ENCODE measurements at regions not wholly inside any gene's neighbourhood (a gene's known extent, or its start where the extent isn't known, plus 50 kb on each side); places are given as distances from the start of the nearest gene placed in this dataset.

DNA sequence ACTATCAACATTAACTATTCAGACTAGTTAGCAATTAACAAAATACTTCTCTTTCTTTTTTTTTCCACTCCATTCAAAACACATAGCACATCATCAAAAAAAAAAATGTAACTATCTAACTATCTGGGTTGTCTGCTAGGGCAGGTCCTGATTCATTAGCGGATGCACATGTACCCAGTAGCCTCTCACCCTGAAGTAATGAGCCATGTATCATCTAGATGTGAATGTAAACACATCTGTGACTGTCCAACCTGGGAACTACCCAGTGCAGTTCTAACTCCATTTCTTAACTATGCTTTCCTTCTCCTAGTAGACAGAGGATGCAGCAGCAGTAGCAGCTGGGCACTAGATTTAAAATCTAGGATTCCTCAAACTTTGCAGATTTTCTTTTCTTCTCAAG lies 183.1 kb upstream of the PIK3C3 start:
- no TSS peak for BruUV-seq (replicated peaks)
- POLR2A ChIA-PET = no interaction called here

DNA sequence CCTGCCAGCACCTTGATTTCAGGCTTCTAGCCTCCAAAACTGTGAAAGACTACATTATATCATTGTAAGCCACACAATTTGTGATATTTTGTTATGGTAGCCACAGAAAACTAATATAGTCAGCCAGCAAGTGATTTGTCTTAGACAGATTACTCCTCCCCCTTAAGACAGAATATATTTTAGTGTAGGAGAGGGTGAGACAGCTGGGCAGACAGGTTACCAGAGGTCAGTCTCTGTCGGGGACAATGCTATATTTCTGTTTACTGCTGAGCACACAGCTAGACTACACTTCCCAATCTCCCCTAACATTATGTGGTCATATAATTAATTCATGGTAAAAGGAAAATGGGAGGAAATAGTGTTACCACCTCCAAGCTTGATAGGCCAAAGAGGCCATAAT lies 185.8 kb upstream of the PIK3C3 start:
- intact Hi-C loops (cut with micrococcal nuclease; ENCODE audit: unreplicated experiment) = loop anchor here (5.0 kb wide), 1 partner anchor 138 kb away; no protein-coding TSS in a partner anchor
- H3K4me1 ChIP-seq = no peaks in the 10 kb centered on the region
- DNase-seq = no peak
- Mint-ChIP-seq H3K9me3 (ENCODE audit: unreplicated experiment) (no peaks in the 10 kb centered on the region), H3K4me3 (ENCODE audit: unreplicated experiment) (no peak overlapping the region), H3K4me1 (ENCODE audit: low read depth, unreplicated experiment) (no peaks in the 10 kb centered on the region), H3K27ac (ENCODE audit: unreplicated experiment) (no peak overlapping the region), H3K36me3 (ENCODE audit: insufficient read depth, unreplicated experiment) (no peaks in the 10 kb centered on the region), H3K27me3 (ENCODE audit: insufficient read depth, unreplicated experiment) (no peaks in the 10 kb centered on the region)
- TF ChIP-seq, protein P1, sequence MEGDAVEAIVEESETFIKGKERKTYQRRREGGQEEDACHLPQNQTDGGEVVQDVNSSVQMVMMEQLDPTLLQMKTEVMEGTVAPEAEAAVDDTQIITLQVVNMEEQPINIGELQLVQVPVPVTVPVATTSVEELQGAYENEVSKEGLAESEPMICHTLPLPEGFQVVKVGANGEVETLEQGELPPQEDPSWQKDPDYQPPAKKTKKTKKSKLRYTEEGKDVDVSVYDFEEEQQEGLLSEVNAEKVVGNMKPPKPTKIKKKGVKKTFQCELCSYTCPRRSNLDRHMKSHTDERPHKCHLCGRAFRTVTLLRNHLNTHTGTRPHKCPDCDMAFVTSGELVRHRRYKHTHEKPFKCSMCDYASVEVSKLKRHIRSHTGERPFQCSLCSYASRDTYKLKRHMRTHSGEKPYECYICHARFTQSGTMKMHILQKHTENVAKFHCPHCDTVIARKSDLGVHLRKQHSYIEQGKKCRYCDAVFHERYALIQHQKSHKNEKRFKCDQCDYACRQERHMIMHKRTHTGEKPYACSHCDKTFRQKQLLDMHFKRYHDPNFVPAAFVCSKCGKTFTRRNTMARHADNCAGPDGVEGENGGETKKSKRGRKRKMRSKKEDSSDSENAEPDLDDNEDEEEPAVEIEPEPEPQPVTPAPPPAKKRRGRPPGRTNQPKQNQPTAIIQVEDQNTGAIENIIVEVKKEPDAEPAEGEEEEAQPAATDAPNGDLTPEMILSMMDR (IDR thresholded peaks at IDR 0.05; ENCODE audit: insufficient read depth in 1 of 2, low read depth in 1 of 2, low read length in 1 of 2, severe bottlenecking in 1 of 2, unreplicated experiment in 1 of 2) = no peak
- H3K4me3 ChIP-seq (ENCODE audit: low read depth, low read length) = no peak overlapping the region
- CTCF ChIA-PET = no interaction called here
- no peaks in the 10 kb centered on the region for H3K9me3 ChIP-seq
- no peaks in the 10 kb centered on the region for H3K36me3 ChIP-seq (ENCODE audit: control insufficient read depth, insufficient read depth, low read length)
- no peaks in the 10 kb centered on the region for H3K27me3 ChIP-seq (replicated peaks; ENCODE audit: control insufficient read depth, insufficient read depth, low read length)
- POLR2A ChIA-PET = no interaction called here
- BruUV-seq (replicated peaks) = no TSS peak

More for the DNA sequence above, 183.1 kb upstream of the PIK3C3 start:
- Histone ChIP-seq H3K4me1 (no peaks in the 10 kb centered on the region), H3K36me3 (ENCODE audit: control insufficient read depth, insufficient read depth, low read length) (no peaks in the 10 kb centered on the region), H3K4me3 (ENCODE audit: low read depth, low read length) (no peak overlapping the region), H3K27me3 (replicated peaks; ENCODE audit: control insufficient read depth, insufficient read depth, low read length) (no peaks in the 10 kb centered on the region), H3K9me3 (no peaks in the 10 kb centered on the region)
- no peaks in the 10 kb centered on the region for H3K4me1 Mint-ChIP-seq (ENCODE audit: low read depth, unreplicated experiment)
- intact Hi-C loops (cut with micrococcal nuclease; ENCODE audit: unreplicated experiment) = no loop called here
- TF ChIP-seq, protein P1 (IDR thresholded peaks at IDR 0.05; ENCODE audit: insufficient read depth in 1 of 2, low read depth in 1 of 2, low read length in 1 of 2, severe bottlenecking in 1 of 2, unreplicated experiment in 1 of 2) = no peak
- no peaks in the 10 kb centered on the region for H3K27me3 Mint-ChIP-seq (ENCODE audit: insufficient read depth, unreplicated experiment)
- DNase-seq = no peak
- CTCF ChIA-PET = no interaction called here
- no peak overlapping the region for H3K4me3 Mint-ChIP-seq (ENCODE audit: unreplicated experiment)
- no peaks in the 10 kb centered on the region for H3K9me3 Mint-ChIP-seq (ENCODE audit: unreplicated experiment)
- no peak overlapping the region for H3K27ac Mint-ChIP-seq (ENCODE audit: unreplicated experiment)
- H3K36me3 Mint-ChIP-seq (ENCODE audit: insufficient read depth, unreplicated experiment) = no peaks in the 10 kb centered on the region

DNA sequence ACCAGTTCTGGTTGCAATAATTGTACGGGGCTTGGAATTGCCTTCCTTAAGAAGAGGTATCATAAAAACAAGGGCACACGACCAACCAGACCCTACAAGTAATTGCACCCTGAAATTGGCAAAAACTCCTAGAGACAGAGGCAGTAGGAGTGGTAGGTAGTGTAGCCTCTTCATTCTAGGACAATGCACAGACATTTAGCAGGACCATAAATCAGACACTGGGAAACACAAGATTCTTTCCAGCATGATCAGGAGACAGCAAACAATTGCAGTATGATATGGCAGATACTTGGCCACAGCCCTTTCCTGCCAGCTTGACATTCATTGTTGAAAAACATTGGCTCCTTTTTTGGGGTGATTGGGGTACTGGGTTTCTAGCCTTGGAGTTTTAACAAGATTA lies 186.6 kb upstream of the PIK3C3 start:
- CTCF ChIA-PET = no interaction called here

More for the DNA sequence above, 186.6 kb upstream of the PIK3C3 start:
- POLR2A ChIA-PET = no interaction called here
- intact Hi-C loops (cut with micrococcal nuclease; ENCODE audit: unreplicated experiment) = loop anchor here (5.0 kb wide), 1 partner anchor 139 kb away; no protein-coding TSS in a partner anchor
- no peaks in the 10 kb centered on the region for H3K27me3 Mint-ChIP-seq (ENCODE audit: insufficient read depth, unreplicated experiment)
- DNase-seq = no peak
- BruUV-seq (replicated peaks) = no TSS peak
- Histone ChIP-seq H3K4me3 (ENCODE audit: low read depth, low read length) (no peak overlapping the region), H3K27me3 (replicated peaks; ENCODE audit: control insufficient read depth, insufficient read depth, low read length) (no peaks in the 10 kb centered on the region), H3K4me1 (no peaks in the 10 kb centered on the region), H3K9me3 (no peaks in the 10 kb centered on the region), H3K36me3 (ENCODE audit: control insufficient read depth, insufficient read depth, low read length) (no peaks in the 10 kb centered on the region)
- TF ChIP-seq, protein P1 (IDR thresholded peaks at IDR 0.05; ENCODE audit: insufficient read depth in 1 of 2, low read depth in 1 of 2, low read length in 1 of 2, severe bottlenecking in 1 of 2, unreplicated experiment in 1 of 2) = no peak
- H3K36me3 Mint-ChIP-seq (ENCODE audit: insufficient read depth, unreplicated experiment) = no peaks in the 10 kb centered on the region
- H3K9me3 Mint-ChIP-seq (ENCODE audit: unreplicated experiment) = no peaks in the 10 kb centered on the region
- H3K27ac Mint-ChIP-seq (ENCODE audit: unreplicated experiment) = no peak overlapping the region
- H3K4me3 Mint-ChIP-seq (ENCODE audit: unreplicated experiment) = no peak overlapping the region
- H3K4me1 Mint-ChIP-seq (ENCODE audit: low read depth, unreplicated experiment) = no peaks in the 10 kb centered on the region

Data from Caco-2 (cell line).